ENCODE measurements at regions not wholly inside any gene's neighbourhood (a gene's known extent, or its start where the extent isn't known, plus 50 kb on each side); places are given as distances from the start of the nearest gene placed in this dataset.
A peak's percentile ranks its signal among the peaks of the same experiment; 100 is the strongest.

- H3K36me3 ChIP-seq (ENCODE audit: control insufficient read depth in 2 of 3, insufficient read depth in 3 of 3, low read length in 3 of 3) = no peaks in the 10 kb centered on the region
- H3K9me3 ChIP-seq (ENCODE audit: control insufficient read depth in 2 of 3, insufficient read depth in 1 of 3, low read length in 3 of 3) = no peaks in the 10 kb centered on the region
- DNase-seq (no peak), FAIRE-seq (no peak)
- H3K4me1 ChIP-seq (ENCODE audit: control insufficient read depth in 2 of 3, insufficient read depth in 2 of 3, low read depth in 1 of 3, low read length in 3 of 3) = no peaks in the 10 kb centered on the region
- no peaks in the 10 kb centered on the region for H3K27me3 ChIP-seq (ENCODE audit: control insufficient read depth, insufficient read depth, low read length)
- no peak overlapping the region for H3K4me3 ChIP-seq (ENCODE audit: low read length in 3 of 3)
- no peak overlapping the region for H3K27ac ChIP-seq (ENCODE audit: low read depth in 2 of 2, low read length in 2 of 2)
- no peak overlapping the region for H3K9ac ChIP-seq (ENCODE audit: low read length in 3 of 3)
- no peak for TF ChIP-seq CTCF (IDR thresholded peaks at IDR 0.05; ENCODE audit: borderline replicate concordance, extremely low read depth, insufficient read depth)
- intact Hi-C loops (cut with DNase I) = no loop called here
Observed at GRCh38 chr1:162921311-162921710, 60.3 kb upstream of the CCDC190 start.

GRCh38 chr1:162919034-162919433, 58.1 kb upstream of the CCDC190 start:
- H3K4me1 ChIP-seq (ENCODE audit: control insufficient read depth in 2 of 3, insufficient read depth in 2 of 3, low read depth in 1 of 3, low read length in 3 of 3) = no peaks in the 10 kb centered on the region
- DNase-seq = peak in 1 of 5 donors; percentile 43
- intact Hi-C loops (cut with DNase I) = no loop called here
- no peak for FAIRE-seq
- no peak overlapping the region for H3K9ac ChIP-seq (ENCODE audit: low read length in 3 of 3)
- H3K36me3 ChIP-seq (ENCODE audit: control insufficient read depth in 2 of 3, insufficient read depth in 3 of 3, low read length in 3 of 3) = no peaks in the 10 kb centered on the region
- no peak overlapping the region for H3K27ac ChIP-seq (ENCODE audit: low read depth in 2 of 2, low read length in 2 of 2)
- no peak for TF ChIP-seq CTCF (IDR thresholded peaks at IDR 0.05; ENCODE audit: borderline replicate concordance, extremely low read depth, insufficient read depth)
- H3K9me3 ChIP-seq (ENCODE audit: control insufficient read depth in 2 of 3, insufficient read depth in 1 of 3, low read length in 3 of 3) = peaks cover 0 to 4% (median 0%) of the 10 kb centered on the region in 3 donors
- H3K4me3 ChIP-seq (ENCODE audit: low read length in 3 of 3) = no peak overlapping the region
- no peaks in the 10 kb centered on the region for H3K27me3 ChIP-seq (ENCODE audit: control insufficient read depth, insufficient read depth, low read length)

- DNase-seq (peak in 4 of 5 donors; percentile 41 to 68 (median 55)), FAIRE-seq (no peak)
- peaks cover 0 to 4% (median 0%) of the 10 kb centered on the region in 3 donors for H3K9me3 ChIP-seq (ENCODE audit: control insufficient read depth in 2 of 3, insufficient read depth in 1 of 3, low read length in 3 of 3)
- TF ChIP-seq CTCF (IDR thresholded peaks at IDR 0.05; ENCODE audit: borderline replicate concordance, extremely low read depth, insufficient read depth) = no peak
- intact Hi-C loops (cut with DNase I) = no loop called here
- no peak overlapping the region for H3K9ac ChIP-seq (ENCODE audit: low read length in 3 of 3)
- H3K36me3 ChIP-seq (ENCODE audit: control insufficient read depth in 2 of 3, insufficient read depth in 3 of 3, low read length in 3 of 3) = no peaks in the 10 kb centered on the region
- H3K27me3 ChIP-seq (ENCODE audit: control insufficient read depth, insufficient read depth, low read length) = no peaks in the 10 kb centered on the region
- no peak overlapping the region for H3K4me3 ChIP-seq (ENCODE audit: low read length in 3 of 3)
- no peak overlapping the region for H3K27ac ChIP-seq (ENCODE audit: low read depth in 2 of 2, low read length in 2 of 2)
- no peaks in the 10 kb centered on the region for H3K4me1 ChIP-seq (ENCODE audit: control insufficient read depth in 2 of 3, insufficient read depth in 2 of 3, low read depth in 1 of 3, low read length in 3 of 3)
Observed at GRCh38 chr1:162918151-162918754, 57.3 kb upstream of the CCDC190 start.
